DMS53 (cell line): ENCODE measurements at regions not wholly inside any gene's neighbourhood (a gene's known extent, or its start where the extent isn't known, plus 50 kb on each side); places are given as distances from the start of the nearest gene placed in this dataset.
"Not testable (repeated sequence)": the region's sequence is repeated elsewhere in the genome, so short reads cannot be mapped to it uniquely, and the experiment has no call there.

Experiments used
- DNase-seq: peaks from one replicate; lab custom pipeline; 2025; lab: John Stamatoyannopoulos, UW

- no peak for DNase-seq
Measured at GRCh38 chr1:114263343-114263742, 109.7 kb upstream of the SYT6 start.

DNA sequence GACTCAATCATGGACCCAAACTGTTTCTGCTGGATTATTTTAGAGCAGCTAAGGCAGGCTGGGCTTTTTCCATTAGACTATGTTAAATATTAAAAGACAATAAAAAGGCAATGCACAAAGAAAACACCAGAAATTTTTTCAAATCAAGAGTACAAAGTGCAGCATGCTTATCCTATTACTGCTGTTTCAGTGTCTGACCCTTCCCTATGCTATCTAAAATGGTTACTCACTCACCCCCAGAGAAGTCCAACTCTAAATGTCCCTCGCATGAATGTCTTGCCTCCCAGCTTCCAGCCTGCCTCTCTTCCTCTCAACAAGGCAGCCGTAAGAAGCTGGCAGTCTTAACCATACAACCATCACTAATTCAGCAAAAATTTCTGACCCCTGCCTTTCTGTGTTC is 108.7 kb upstream of the SYT6 start:
- DNase-seq = no peak

- DNase-seq = no peak
Measured at GRCh38 chr1:114260805-114261484, 107.3 kb upstream of the SYT6 start.

GRCh38 chr1:114259511-114260160 is 106.0 kb upstream of the SYT6 start:
- no peak for DNase-seq

DNA sequence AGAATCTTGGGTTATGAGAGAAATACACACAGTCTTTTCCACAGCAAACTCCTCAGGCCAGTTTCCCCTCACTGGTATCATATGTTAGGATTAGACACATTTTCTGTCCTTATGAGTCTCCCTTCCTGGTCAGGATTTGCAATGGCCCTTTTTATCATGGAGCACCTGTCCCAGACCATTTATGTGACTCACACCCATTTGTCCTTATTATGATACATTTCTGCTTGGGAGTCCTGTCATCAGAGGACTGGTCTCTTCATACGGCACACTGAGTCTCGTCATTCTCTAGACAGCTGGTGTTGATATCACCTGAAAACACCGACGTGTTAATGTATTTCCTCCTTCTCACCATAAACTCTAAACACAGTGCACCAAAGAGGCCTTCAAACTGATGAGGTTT is 105.0 kb upstream of the SYT6 start:
- DNase-seq = no peak

DNA sequence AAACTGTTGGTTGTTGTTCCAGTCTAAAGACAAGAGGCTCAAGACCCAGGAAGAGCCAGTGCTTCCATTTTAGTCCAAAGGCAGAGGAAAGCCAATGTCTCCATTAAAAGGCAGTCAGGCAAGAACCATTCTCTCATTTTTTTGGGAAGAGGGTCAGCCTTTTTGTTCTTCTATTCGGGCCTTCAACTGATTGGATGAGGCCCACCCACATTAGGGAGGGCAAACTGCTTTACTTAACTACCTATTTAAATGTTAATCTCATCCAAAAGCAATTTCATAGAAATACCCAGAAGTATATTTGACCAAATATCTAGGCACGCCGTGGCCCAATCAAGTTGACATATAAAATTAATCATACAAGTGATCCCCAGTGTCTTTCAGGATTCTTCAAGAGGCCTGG is 104.4 kb upstream of the SYT6 start:
- DNase-seq = no peak

GRCh38 chr1:114257554-114257953 is 103.9 kb upstream of the SYT6 start:
- DNase-seq = no peak

DNA sequence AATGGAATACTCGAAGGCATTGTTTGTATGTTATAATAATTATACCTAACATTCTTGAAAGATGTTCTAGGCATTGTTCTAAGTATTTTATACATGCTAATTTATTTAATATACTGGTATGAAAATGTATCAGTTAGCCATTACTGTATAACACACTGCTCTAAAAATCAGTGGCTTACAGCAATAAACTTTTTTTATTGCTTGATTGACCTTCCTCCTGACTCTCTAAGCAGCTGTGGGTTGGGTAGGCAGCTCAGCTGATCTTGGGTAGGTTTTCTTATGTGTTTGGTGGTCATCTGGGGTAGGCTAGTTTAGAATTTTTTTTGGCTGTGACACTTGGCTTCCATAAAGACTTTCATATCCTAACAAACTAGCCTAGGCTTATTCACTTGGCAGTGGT is 100.2 kb upstream of the SYT6 start:
- no peak for DNase-seq

DNA sequence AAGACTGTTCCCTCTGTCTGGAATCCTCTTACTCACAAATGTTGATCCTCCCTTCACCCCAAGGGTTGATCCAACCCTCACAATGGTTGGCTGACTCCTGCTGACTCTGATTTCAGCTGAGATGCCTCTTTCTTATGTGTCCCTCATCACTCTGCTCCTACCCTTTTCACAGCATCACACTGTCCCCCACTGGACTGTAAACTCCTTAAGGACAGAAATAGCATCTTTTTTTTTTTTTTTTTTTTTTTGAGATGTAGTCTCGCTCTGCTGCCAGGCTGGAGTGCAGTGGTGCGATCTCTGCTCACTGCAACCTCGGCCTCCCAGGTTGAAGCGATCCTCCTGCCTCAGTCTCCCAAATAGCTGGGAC is 97.9 kb upstream of the SYT6 start:
- no peak for DNase-seq

- peak; percentile 9 for DNase-seq
Measured at GRCh38 chr1:114250683-114251572, 97.3 kb upstream of the SYT6 start.

- DNase-seq = no peak
Measured at GRCh38 chr1:114249691-114250090, 96.0 kb upstream of the SYT6 start.

DNA sequence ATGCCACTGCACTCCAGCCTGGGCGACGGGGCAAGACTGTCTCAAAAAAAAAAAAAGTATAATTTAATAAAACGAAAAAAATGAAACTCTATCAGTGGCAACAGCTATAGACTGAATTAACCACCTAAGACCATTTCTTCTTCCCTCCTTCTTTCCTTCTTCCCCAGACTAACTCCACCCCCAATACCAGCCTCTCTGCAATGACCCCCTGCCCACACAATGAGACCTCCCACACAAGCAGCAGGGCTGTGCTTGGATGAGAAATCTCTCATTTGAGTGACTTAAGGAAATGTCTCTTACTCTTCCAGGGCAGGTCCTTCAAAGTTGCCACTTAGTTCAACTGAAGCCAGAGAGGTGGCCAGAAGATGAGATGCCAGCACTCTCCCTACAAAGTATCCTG is 94.5 kb upstream of the SYT6 start:
- no peak for DNase-seq

GRCh38 chr1:114242531-114243210 is 89.0 kb upstream of the SYT6 start:
- not testable (repeated sequence) for DNase-seq

DNA sequence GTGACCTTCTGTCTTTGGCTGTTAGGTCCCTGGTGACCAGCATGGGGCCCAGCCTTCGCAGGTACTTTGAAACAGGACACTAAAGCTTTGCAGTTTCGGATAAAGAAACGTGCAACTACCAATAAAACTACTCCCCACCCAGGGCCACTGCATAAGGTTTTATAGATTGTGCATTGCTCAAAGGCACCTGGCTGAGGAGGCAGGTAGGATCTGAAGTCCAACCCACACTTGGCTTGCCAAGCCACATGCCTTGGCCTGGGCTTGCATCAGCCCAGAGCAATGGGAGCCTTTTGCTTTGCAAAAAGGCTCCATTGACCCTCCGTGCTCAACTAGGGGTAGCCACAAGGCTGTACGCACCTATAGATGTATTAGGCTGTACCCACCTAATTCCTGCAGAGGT is 84.4 kb upstream of the SYT6 start:
- no peak for DNase-seq

DNA sequence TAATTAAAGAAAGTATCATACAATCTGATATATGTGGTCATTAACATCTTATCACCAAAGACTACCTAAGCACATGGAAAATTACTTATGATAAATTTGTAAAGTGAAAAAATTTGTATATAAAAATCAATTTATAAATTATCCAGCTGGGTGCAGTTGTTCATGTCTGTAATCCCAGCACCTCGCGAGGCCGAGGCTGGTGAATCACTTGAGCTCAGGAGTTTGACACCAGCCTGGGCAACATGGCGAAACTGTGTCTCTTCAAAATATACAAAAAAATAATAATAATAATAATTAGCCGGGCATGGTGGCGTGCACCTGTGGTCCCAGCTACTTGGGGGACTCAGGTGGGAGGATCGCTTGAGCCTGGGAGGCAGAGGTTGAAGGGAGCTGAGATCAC is 82.8 kb upstream of the SYT6 start:
- no peak for DNase-seq

- DNase-seq = peak; percentile 9
Measured at GRCh38 chr1:114235960-114236359, 82.3 kb upstream of the SYT6 start.

GRCh38 chr1:114235281-114235680 is 81.6 kb upstream of the SYT6 start:
- DNase-seq = no peak

DNA sequence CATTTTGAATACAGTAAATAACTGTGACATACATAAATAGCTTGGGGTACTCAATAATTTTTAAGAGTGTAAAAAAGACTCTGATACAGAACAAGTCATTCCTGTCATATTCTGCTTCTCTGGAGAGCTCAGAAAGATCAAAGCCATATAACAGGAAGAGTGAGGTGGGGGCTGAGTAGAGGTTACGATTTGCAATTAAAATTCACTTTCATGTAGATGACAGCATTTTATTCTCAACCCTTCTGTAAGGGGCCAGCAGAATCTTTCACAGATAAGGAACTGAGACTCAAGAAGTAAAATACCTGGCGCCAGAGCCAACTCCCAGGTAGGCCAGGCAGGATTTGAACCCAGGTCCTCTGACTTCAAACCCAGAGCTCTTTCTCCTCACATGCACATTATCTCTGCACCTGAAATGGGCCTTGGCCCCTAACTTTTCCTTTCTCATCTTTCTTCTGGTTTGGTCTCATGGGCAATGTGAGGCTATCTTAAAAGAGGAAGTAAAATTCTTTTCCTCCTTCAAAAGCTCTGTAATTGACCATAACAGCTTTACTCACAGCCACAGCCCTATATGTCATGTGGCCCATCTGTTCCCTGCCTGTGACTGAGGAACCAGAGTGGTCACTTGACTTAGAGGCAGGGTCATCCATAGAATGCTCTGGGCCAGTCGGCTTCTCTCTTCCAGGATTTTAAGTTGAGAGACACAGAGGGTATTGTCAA is 80.9 kb upstream of the SYT6 start:
- DNase-seq = no peak

GRCh38 chr1:114232691-114233090 is 79.0 kb upstream of the SYT6 start:
- DNase-seq = no peak

- no peak for DNase-seq
Measured at GRCh38 chr1:114231301-114231700, 77.6 kb upstream of the SYT6 start.

DNA sequence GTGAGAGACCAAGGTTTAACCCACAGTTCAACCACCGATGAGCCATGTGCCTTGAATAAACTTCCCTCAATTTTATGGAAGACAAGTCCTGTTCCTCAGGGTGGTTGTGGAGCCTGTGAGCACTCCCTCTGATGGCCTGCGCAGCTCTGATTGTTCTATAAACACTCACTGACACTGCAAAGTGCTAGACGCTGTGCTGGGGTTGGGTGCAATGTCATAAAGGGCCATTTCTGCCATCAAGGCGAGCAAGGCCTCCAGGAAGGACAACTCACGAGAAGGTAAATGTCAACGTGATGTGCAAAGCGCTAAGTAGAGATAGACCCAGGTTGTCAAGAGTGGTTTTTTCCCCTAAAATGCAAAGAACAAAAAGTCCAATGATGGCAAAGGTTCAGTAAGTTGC is 75.7 kb upstream of the SYT6 start:
- no peak for DNase-seq

DNA sequence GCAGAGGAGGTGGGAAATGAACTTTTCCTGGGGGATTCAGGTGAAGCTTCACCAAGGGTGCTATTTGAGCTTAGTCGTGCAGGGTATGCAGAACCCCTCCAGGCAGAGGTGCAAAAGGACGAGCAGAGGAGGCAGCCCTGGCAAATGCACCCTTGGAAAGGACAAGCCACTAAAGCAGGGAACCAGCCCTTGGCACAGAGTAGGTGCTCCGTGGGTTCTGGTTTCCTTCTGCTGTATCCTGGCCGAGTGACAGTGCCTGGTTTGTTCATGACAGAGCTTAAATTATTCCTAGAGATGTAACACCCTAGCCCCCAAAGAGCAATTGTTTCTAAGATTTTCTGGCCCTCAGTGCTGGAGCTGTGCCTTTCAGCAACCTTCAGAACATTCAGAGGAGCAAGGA is 73.4 kb upstream of the SYT6 start:
- no peak for DNase-seq
